Mesenteric fat pad (tissue), 1 donor: ENCODE measurements at regions not wholly inside any gene's neighbourhood (a gene's known extent, or its start where the extent isn't known, plus 50 kb on each side); places are given as distances from the start of the nearest gene placed in this dataset.

Source experiments
- DNase-seq: peaks from one replicate; pipeline ENCODE4 v3.0.0-alpha.2; 2020; ENCODE audit warnings: low spot score
- donor health status: DM: yes; HTN: yes; CAD: no.

DNA sequence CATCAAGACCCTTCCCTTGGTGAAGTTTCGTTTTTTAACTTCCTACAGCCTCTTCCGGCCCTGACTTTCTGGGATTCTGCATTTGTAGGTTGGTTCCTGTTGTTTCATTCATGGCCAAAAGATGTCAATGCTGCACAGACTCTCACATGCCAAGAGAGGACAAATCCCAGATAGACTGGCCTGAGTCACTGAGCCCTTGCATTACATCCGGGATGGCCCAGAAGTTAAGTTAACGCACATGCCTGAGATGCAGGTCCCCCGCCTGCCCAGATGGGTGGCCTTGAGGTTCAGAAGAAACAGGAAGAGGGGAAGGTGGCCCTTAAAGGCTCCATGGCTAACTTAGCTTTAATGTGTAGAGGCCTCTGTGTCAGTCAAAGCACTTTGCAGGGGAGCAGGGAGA, 51.6 kb upstream of the SRGAP3 start:
- DNase-seq, result no peak

DNA sequence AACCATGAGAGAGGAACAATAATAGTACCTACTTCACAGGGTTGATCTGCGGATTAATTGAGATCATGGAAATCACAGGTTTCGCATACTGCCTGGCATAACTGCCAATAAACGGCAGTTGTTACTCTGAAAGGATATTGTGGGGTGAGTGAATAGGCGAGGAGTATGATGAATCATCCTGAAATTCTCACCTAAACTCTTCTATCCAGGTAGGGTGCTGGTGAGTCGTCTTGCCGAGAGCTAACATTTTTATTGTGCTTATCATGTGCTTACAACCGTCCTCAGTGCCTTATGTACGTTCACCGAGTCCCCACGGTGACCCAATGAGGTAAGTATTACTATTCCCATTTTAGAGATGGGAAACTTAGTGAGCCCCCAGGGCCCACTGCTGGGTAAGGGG, 52.4 kb upstream of the SRGAP3 start:
- no peak for DNase-seq

DNA sequence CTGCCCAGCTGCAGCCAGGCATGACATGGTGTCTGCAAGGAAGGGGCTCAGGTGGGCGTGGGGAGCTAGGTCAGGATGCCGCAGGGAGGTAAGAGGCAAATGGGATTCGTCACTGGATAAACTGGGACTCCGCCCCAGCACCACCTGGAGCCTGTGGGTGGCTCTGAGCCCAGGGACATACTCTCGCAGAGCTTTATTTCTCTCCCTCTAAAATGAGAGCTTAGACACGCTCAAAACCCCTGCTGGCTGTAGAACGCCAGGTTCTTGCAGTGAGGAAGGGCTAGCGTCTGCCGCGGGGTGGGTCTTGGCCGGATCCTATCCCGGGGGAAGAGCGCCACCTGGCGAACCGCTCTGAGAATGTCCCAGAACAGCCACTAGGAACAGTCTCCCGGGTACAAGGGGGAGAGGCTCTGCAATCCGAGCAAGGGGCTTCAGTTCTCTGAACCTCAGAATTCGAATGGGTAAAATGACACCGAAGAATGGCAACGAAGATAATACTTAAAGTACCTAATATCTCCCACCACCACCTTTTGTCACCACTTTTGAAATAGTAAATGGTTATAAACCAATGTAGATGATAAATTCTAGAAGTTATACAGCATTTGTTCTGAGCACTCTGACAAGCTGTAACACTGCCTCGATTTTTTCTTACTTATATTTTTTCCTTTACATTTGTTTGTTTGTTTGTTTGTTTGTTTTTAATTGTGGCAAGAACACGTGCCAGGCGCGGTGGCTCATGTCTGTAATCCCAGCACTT, 53.2 kb upstream of the SRGAP3 start:
- DNase-seq, result peak; percentile 92

DNA sequence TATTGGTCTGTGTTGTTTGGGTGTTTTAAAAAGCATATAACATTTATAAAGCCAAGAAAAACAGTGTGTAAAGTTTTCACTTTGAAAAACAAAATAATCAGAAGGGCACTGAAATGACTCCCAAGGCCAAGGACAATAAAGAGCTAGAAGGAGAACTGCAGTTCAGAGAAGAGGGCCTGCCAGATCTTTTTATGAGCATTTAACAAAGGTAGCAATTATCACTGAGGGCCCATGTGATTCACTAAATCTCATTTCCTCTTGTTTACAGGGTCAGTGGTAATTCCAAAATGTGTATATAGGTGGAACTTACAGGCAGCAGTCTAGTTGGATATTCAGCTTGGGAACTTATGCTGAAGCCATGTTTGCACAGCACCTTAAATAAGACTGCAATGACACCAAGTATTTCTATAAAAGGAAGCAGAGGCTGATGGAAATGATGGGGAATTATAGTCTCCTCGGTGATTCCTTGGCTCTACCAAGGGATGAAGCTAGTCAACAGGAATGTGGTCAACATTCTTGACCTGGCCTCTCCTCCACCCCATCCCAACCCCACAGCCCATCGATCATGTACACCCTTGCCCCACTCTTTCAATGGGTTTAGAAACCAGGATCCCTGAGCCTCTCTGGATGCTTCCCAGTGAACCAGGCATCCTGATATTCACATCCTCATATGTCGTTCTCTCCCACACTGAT, 54.4 kb upstream of the THUMPD3 start:
- DNase-seq, result no peak

DNA sequence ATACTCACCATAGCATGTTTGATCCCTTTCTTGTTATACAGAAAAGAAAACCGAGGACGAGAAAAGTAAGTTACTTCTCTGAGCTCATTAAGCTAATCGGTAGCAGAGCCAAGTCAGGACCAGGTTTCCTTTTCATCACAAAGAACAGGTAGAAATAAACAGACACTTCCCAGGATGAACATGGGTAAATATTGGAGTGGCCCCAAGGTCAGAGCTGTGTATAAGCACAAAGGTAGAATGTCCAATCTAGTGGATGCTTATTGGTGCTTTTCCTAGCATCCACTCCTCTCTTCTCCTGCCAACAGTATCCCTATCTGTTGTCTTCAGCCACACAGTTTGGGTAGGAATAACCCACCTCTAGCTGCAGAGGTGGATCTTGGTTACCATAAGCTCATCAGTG, 52.8 kb upstream of the THUMPD3 start:
- DNase-seq, result no peak

DNA sequence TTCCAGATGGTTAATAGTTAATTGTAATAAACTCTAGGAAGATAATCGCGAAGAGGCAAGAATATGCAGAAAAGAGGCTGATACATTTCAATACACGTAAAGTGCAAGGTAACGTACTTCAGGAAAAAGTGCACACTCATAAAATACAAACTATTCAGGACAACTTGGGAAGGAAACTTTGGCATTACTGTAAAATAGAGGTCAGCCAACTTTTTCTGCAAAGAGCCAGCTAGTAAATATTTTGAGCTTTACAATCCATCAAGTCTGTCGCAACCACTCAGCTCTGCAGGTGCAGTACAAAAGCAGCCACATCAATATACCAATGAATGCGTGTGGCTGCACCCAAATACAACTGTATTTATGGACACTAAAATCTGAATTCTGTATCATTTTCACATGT, 51.6 kb upstream of the THUMPD3 start:
- no peak for DNase-seq
